ENCODE measurements at regions not wholly inside any gene's neighbourhood (a gene's known extent, or its start where the extent isn't known, plus 50 kb on each side); places are given as distances from the start of the nearest gene placed in this dataset.

DNA sequence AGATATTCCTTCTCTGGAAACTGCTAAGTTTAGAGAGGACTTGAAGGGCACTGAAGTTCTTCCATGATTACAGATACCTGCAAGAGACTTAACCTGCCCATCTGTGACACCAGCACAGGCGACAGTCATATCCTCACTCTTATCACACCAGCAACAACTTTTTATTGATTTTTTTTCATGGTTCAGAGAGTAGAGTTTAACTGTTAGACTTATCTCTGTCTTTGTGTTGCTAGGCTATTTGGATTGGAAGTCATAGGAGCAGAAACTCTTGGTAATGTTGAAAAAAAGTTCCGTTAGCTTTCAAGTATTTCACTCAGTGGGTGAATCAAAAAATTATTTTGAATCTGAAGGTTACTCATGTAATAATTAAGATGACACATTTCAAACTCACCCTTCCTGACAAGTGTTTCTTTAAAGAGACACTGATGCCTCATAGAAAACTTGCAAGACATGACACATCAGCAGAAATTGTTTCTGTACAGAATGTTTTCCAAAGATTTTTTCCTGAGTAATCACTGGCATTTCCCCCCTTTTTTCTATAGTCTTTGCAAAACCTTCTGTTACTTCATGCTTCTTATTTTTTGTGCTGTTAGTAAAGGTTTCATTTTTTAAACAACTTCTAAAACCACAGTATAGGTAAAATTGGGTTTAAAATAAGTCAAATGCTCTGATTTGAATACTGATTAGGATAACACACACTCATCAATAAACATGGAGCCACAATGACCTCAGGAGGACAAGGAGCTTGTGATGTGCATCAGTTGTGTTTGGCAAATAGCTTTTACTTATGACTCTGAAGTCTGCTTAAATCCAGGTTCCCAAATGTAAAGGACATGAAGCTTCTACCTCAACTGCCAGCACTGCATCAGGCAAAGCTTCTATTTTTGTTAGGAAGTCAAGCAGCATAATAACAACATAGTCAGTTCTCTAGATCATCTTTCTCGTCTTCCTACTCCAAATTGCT is 252.9 kb upstream of the MAN1A1 start:
- Histone ChIP-seq H3K9ac (replicated peaks in 1 of 4; ENCODE audit: extremely low read depth in 1 of 4, low read depth in 3 of 4, low read length in 3 of 4) (no peak overlapping the region), H3K18ac (ENCODE audit: extremely low read depth, low read length) (no peak overlapping the region), H3K27me3 (replicated peaks in 1 of 4; ENCODE audit: control insufficient read depth in 3 of 4, extremely low read depth in 1 of 4, insufficient read depth in 3 of 4, low read length in 3 of 4) (no peaks in the 10 kb centered on the region), H3K79me1 (ENCODE audit: low read depth, low read length) (no peaks in the 10 kb centered on the region), H3K14ac (ENCODE audit: insufficient read length) (no peak overlapping the region), H2BK5ac (ENCODE audit: low read depth, low read length) (no peak overlapping the region), H3K4me3 (ENCODE audit: extremely low read depth in 1 of 4, insufficient read depth in 2 of 4, low read depth in 3 of 4, low read length in 4 of 4) (no peak overlapping the region), H2BK15ac (ENCODE audit: low read length) (no peak overlapping the region), H3K23ac (ENCODE audit: insufficient read length) (no peak overlapping the region), H2BK12ac (ENCODE audit: low read depth, low read length) (no peak overlapping the region), H3K23me2 (ENCODE audit: low read depth, low read length) (no peaks in the 10 kb centered on the region), H4K20me1 (replicated peaks in 1 of 2; ENCODE audit: control insufficient read depth in 1 of 2, insufficient read depth in 2 of 2, low read length in 2 of 2) (no peaks in the 10 kb centered on the region), H3K4me1 (replicated peaks in 1 of 4; ENCODE audit: control insufficient read depth in 3 of 4, insufficient read depth in 4 of 4, low read length in 3 of 4) (no peaks in the 10 kb centered on the region), H2BK120ac (replicated peaks; ENCODE audit: low read depth, low read length) (no peak overlapping the region), H3K79me2 (ENCODE audit: control insufficient read depth in 1 of 2, insufficient read depth in 2 of 2, low read length in 2 of 2) (no peaks in the 10 kb centered on the region), H3K4me2 (ENCODE audit: insufficient read depth in 1 of 2, low read depth in 2 of 2, low read length in 2 of 2) (no peak overlapping the region), H3K36me3 (ENCODE audit: control insufficient read depth in 2 of 4, insufficient read depth in 4 of 4, low read length in 3 of 4) (no peaks in the 10 kb centered on the region; a peak in 1 of 8 replicates), H2BK20ac (ENCODE audit: low read length) (no peak overlapping the region), H3K9me3 (ENCODE audit: insufficient read depth in 2 of 2, low read depth in 1 of 2, low read length in 1 of 2) (no peaks in the 10 kb centered on the region), H4K5ac (ENCODE audit: insufficient read length, low read depth, low read length) (no peak overlapping the region), H3K4ac (replicated peaks; ENCODE audit: insufficient read length, low read depth, low read length) (no peak overlapping the region), H3K27ac (ENCODE audit: low read depth, low read length) (no peak overlapping the region), H4K91ac (replicated peaks; ENCODE audit: insufficient read length, low read length) (no peak overlapping the region), H2AFZ (ENCODE audit: low read length) (no peak overlapping the region), H2AK5ac (ENCODE audit: low read depth, low read length) (no peak overlapping the region), H3K56ac (replicated peaks; ENCODE audit: insufficient read length, low read depth, low read length) (no peak overlapping the region), H4K8ac (ENCODE audit: extremely low read depth, insufficient read depth, low read length) (no peak overlapping the region)
- FAIRE-seq (no peak), DNase-seq (ENCODE audit: low read depth in 1 of 2, low spot score in 2 of 2) (no peak)
- TF ChIP-seq, protein P1, sequence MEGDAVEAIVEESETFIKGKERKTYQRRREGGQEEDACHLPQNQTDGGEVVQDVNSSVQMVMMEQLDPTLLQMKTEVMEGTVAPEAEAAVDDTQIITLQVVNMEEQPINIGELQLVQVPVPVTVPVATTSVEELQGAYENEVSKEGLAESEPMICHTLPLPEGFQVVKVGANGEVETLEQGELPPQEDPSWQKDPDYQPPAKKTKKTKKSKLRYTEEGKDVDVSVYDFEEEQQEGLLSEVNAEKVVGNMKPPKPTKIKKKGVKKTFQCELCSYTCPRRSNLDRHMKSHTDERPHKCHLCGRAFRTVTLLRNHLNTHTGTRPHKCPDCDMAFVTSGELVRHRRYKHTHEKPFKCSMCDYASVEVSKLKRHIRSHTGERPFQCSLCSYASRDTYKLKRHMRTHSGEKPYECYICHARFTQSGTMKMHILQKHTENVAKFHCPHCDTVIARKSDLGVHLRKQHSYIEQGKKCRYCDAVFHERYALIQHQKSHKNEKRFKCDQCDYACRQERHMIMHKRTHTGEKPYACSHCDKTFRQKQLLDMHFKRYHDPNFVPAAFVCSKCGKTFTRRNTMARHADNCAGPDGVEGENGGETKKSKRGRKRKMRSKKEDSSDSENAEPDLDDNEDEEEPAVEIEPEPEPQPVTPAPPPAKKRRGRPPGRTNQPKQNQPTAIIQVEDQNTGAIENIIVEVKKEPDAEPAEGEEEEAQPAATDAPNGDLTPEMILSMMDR (IDR thresholded peaks at IDR 0.05; ENCODE audit: control extremely low read depth in 1 of 3, insufficient read depth in 1 of 3, low read depth in 1 of 3, low read length in 3 of 3): no peak
- no peak for TF ChIP-seq FOSL1 (IDR thresholded peaks at IDR 0.05; ENCODE audit: insufficient read depth, low read depth, low read length)
- TF ChIP-seq CTBP2 (IDR thresholded peaks at IDR 0.05; ENCODE audit: borderline replicate concordance, insufficient read depth, insufficient read length, low read length): no peak
- no peak for TF ChIP-seq POLR2AphosphoS5 (IDR thresholded peaks at IDR 0.05; ENCODE audit: low read depth, low read length)
- no peak for TF ChIP-seq BACH1 (IDR thresholded peaks at IDR 0.05; ENCODE audit: low read length)
- CTCF ChIA-PET (ENCODE audit: partially characterized antibody): interaction anchor here (0.5 to 1.8 kb wide), 6 partner anchors 10 to 456 kb away, joined by 3 to 6 read pairs (median 3); no protein-coding TSS in a partner anchor
- POLR2A ChIA-PET (ENCODE audit: partially characterized antibody): interaction anchor here (0.5 kb wide), 1 partner anchor 10 kb away, joined by 3 read pairs; no protein-coding TSS in a partner anchor
- WGBS, 2 experiments (ENCODE audit: extremely low coverage in 1 of 2, insufficient coverage in 1 of 2, insufficient read length in 1 of 2, insufficient replicate concordance in 2 of 2, low coverage in 1 of 2, low lambda C conversion rate in 2 of 2, missing lambda C conversion rate in 1 of 2): 94% methylated on average over 3 of the region's 3 CpGs; no CpG with 5 or more reads in 1 of the 2 experiments
